Parathyroid adenoma (tissue), 2 donors: ENCODE measurements at regions not wholly inside any gene's neighbourhood (a gene's known extent, or its start where the extent isn't known, plus 50 kb on each side); places are given as distances from the start of the nearest gene placed in this dataset.

Experiments
- H2AFZ ChIP-seq: fragments of 300-600 bp; sonication (generic); one replicate; pipeline ENCODE4 v1.7.0; 2017; ENCODE audit warnings: antibody characterized with exemption, mild to moderate bottlenecking
- H3K27ac ChIP-seq: fragments of 300-600 bp; sonication (generic); one replicate; pipeline ENCODE4 v1.7.0; 2017
- H3K27me3 ChIP-seq: fragments of 300-600 bp; sonication (generic); one replicate; pipeline ENCODE4 v1.7.0; 2017; ENCODE audit warnings: low read length; ENCODE audit not compliant: control insufficient read depth, insufficient read depth
- H3K36me3 ChIP-seq: fragments of 300-600 bp; sonication (generic); one replicate; pipeline ENCODE4 v1.7.0; 2017; ENCODE audit warnings: low read length; ENCODE audit not compliant: control insufficient read depth, insufficient read depth
- H3K4me1 ChIP-seq: fragments of 300-600 bp; sonication (generic); one replicate; pipeline ENCODE4 v1.7.0; 2017; ENCODE audit warnings: control low read depth
- H3K4me2 ChIP-seq: fragments of 300-600 bp; sonication (generic); one replicate; pipeline ENCODE4 v1.7.0; 2017; ENCODE audit warnings: low read length
- H3K4me3 ChIP-seq: fragments of 300-600 bp; sonication (generic); one replicate; pipeline ENCODE4 v1.7.0; 2017; ENCODE audit warnings: low read depth, low read length
- H3K79me2 ChIP-seq: fragments of 300-600 bp; sonication (generic); one replicate; pipeline ENCODE4 v1.7.0; 2017; ENCODE audit warnings: control low read depth
- H3K9ac ChIP-seq: fragments of 300-600 bp; sonication (generic); one replicate; pipeline ENCODE4 v1.7.0; 2017; ENCODE audit warnings: mild to moderate bottlenecking
- H3K9me3 ChIP-seq: fragments of 300-600 bp; sonication (generic); one replicate; pipeline ENCODE4 v1.7.0; 2017; ENCODE audit warnings: low read length; ENCODE audit not compliant: control insufficient read depth
- TF ChIP-seq, protein P1 (sequence below): fragments of 300-600 bp; sonication (generic); IDR thresholded peaks from one replicate; pipeline ENCODE4 v1.7.0; 2017; ENCODE audit warnings: antibody characterized with exemption, mild to moderate bottlenecking
- donor health status: primary hyperparathyroidism.

DNA sequence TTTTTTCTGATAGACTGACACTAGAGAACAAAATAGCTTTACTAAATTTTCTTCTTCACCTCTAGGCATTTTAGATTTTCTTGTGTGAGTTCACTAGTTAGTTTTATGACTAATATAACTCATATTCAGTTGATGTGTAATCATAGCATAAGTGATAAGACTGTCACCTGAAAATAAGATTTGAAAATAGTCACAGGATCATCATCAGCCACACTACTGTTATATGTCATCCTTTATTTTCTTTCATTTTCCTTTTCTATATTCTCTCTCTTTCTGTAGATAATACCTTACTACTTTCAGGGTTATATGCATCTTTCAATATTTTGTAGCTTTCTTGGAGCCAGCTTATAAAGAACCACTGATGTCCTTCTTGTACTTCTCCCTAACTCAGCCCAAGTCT, 292.6 kb downstream of the TDRD3 start:
- H3K4me2 ChIP-seq: no peak overlapping the region
- H3K79me2 ChIP-seq: no peaks in the 10 kb centered on the region
- H3K27me3 ChIP-seq: no peaks in the 10 kb centered on the region
- H3K27ac ChIP-seq: no peak overlapping the region
- no peaks in the 10 kb centered on the region for H3K4me1 ChIP-seq
- TF ChIP-seq, protein P1, sequence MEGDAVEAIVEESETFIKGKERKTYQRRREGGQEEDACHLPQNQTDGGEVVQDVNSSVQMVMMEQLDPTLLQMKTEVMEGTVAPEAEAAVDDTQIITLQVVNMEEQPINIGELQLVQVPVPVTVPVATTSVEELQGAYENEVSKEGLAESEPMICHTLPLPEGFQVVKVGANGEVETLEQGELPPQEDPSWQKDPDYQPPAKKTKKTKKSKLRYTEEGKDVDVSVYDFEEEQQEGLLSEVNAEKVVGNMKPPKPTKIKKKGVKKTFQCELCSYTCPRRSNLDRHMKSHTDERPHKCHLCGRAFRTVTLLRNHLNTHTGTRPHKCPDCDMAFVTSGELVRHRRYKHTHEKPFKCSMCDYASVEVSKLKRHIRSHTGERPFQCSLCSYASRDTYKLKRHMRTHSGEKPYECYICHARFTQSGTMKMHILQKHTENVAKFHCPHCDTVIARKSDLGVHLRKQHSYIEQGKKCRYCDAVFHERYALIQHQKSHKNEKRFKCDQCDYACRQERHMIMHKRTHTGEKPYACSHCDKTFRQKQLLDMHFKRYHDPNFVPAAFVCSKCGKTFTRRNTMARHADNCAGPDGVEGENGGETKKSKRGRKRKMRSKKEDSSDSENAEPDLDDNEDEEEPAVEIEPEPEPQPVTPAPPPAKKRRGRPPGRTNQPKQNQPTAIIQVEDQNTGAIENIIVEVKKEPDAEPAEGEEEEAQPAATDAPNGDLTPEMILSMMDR: no peak
- H3K9me3 ChIP-seq: no peaks in the 10 kb centered on the region
- no peak overlapping the region for H3K9ac ChIP-seq
- no peak overlapping the region for H2AFZ ChIP-seq
- H3K4me3 ChIP-seq: no peak overlapping the region
- no peaks in the 10 kb centered on the region for H3K36me3 ChIP-seq

DNA sequence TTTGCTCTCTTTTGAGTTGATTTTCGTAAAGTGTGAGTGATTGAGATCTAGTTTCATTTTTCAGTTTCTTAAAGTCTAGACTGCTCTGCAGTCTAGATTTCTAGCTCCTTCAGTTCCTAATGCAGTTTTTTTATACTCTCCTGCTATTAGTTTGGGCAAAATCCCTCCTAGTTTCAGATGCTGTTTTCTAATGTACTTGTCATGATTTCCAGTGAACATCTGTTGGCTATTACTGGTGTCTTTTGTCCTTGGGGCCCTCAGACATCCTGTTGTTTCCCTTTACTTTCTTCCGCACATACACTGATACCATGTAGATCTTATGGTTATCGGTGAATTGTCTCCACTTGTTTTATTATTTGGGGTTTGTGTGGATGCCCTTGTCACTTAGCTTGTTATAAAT, 292.1 kb downstream of the TDRD3 start:
- Histone ChIP-seq H3K27ac (no peak overlapping the region), H3K36me3 (no peaks in the 10 kb centered on the region), H2AFZ (no peak overlapping the region), H3K79me2 (no peaks in the 10 kb centered on the region), H3K9ac (no peak overlapping the region), H3K27me3 (no peaks in the 10 kb centered on the region), H3K4me1 (no peaks in the 10 kb centered on the region), H3K4me3 (no peak overlapping the region), H3K4me2 (no peak overlapping the region), H3K9me3 (no peaks in the 10 kb centered on the region)
- TF ChIP-seq, protein P1: no peak

DNA sequence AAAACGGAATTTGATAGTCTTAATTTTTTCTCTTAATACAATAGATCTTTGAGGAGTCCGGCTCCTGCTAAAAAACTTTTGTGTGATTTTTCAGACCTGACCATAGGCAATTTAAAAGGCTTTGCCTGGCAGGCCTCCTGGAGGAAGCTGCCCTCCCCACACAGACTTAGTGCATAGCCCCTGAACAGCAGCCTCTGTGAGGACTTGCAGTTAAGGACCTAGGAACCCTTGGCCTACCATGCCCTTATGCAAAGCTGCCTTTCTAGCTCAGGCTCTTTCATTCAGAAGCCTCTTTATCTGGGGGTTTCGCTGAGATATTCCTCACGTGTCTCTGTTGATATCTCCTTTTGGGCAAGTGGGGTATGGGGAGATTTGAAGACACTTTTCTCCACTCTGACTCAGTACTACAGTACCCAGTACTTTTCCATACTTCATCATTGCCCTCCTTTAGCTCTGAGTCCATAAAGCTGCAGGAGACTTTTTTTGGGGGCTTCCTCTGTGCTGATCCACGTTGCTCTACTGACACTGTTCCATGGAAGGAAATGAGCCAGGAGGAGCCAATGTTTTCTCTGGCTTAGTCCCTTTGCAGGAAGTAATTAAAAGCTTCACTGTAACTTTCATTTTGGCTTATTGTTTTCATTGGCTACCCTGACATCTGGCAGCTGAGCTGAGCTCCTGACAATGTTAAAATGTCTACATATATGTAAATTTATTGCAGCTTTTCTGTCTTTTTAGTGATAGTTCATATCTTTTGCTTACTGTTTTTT, 283.1 kb downstream of the TDRD3 start:
- Histone ChIP-seq H3K4me3 (no peak overlapping the region), H3K79me2 (no peaks in the 10 kb centered on the region), H3K4me1 (no peaks in the 10 kb centered on the region), H3K27me3 (no peaks in the 10 kb centered on the region), H3K9ac (no peak overlapping the region), H2AFZ (no peak overlapping the region), H3K36me3 (no peaks in the 10 kb centered on the region), H3K27ac (no peak overlapping the region), H3K9me3 (no peaks in the 10 kb centered on the region), H3K4me2 (no peak overlapping the region)
- TF ChIP-seq, protein P1: no peak

DNA sequence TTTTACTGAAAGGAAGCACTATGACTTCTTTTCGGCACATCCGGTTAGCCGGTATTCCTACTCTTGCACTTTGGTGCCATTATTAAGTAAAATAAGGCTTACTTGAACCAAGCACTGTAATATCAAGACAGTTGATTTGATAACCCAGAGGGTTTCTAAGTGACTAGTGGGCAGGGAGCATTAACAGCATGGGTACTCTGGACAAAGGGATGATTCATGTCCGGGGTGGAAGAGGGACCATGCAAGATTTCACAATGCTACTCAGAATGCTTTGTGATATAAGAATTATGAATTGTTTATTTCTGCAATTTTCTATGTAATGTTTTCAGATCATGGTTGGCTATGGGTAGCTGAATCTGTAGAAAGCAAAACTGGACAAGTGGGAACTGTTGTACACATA, 282.1 kb downstream of the TDRD3 start:
- H3K9ac ChIP-seq: no peak overlapping the region
- no peaks in the 10 kb centered on the region for H3K9me3 ChIP-seq
- no peak overlapping the region for H3K4me3 ChIP-seq
- no peaks in the 10 kb centered on the region for H3K27me3 ChIP-seq
- no peak overlapping the region for H2AFZ ChIP-seq
- no peak overlapping the region for H3K4me2 ChIP-seq
- H3K79me2 ChIP-seq: no peaks in the 10 kb centered on the region
- no peak overlapping the region for H3K27ac ChIP-seq
- TF ChIP-seq, protein P1: no peak
- no peaks in the 10 kb centered on the region for H3K36me3 ChIP-seq
- no peaks in the 10 kb centered on the region for H3K4me1 ChIP-seq

DNA sequence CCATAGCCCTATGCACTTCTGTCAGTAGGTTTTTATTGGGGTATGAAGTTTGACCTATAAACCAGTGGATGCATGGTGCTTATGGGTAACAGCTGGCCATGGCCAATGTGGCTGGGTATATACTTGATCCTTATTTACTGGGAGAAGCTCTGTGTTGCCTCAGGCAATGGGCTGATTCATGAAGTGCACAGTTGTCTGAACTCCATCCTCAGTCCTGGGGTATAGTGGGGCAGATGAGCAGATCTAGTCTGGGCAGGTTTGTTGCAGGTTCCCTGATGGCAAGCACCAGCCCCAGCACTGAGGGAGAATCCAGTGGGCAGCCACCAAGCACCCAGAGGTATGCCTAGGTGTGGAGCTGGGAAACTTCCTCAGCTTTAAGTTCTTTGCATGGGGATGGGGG, 274.4 kb downstream of the TDRD3 start:
- H3K4me3 ChIP-seq: no peak overlapping the region
- H3K9ac ChIP-seq: no peak overlapping the region
- H3K79me2 ChIP-seq: no peaks in the 10 kb centered on the region
- H2AFZ ChIP-seq: no peak overlapping the region
- no peak overlapping the region for H3K4me2 ChIP-seq
- no peaks in the 10 kb centered on the region for H3K9me3 ChIP-seq
- no peaks in the 10 kb centered on the region for H3K27me3 ChIP-seq
- H3K27ac ChIP-seq: no peak overlapping the region
- no peaks in the 10 kb centered on the region for H3K4me1 ChIP-seq
- H3K36me3 ChIP-seq: no peaks in the 10 kb centered on the region
- TF ChIP-seq, protein P1: no peak
